Caco-2 (cell line): ENCODE measurements at regions not wholly inside any gene's neighbourhood (a gene's known extent, or its start where the extent isn't known, plus 50 kb on each side); places are given as distances from the start of the nearest gene placed in this dataset.

Experiments used
- BruUV-seq: library from RNA; stranded (reverse); fragments of 400-500 nt; replicated peaks from 2 replicates; lab custom pipeline; 2021; lab: Mats Ljungman, UMichigan
- CTCF ChIA-PET: fragments of 300-600 bp; sonication (Branson Sonifier 250); formaldehyde crosslinking; loops from one replicate; lab custom pipeline; 2022; ENCODE audit warnings: antibody characterized with exemption; lab: Charles Lee
- POLR2A ChIA-PET: fragments of 300-600 bp; sonication (Branson Sonifier 250); formaldehyde crosslinking; loops from one replicate; lab custom pipeline; 2022; ENCODE audit warnings: antibody characterized with exemption; lab: Charles Lee
- DNase-seq, 2 experiments: peaks; one replicate each; pipeline versions ENCODE4 v3.0.0 to v3.0.0-alpha.2; 2020 to 2022
- H3K27me3 ChIP-seq: replicated peaks from 2 replicates; pipeline ENCODE4 v1.6.0; 2011; ENCODE audit warnings: low read length; ENCODE audit not compliant: control insufficient read depth, insufficient read depth
- H3K36me3 ChIP-seq: 2 replicates; pipeline ENCODE4 v1.5.1; 2011; ENCODE audit warnings: low read length; ENCODE audit not compliant: control insufficient read depth, insufficient read depth
- H3K4me1 ChIP-seq: fragments of 250-450 bp; sonication (Bioruptor Pico); 2 replicates; pipeline ENCODE4 v1.5.1; 2020; ENCODE audit warnings: mild to moderate bottlenecking
- H3K4me3 ChIP-seq: 2 replicates; pipeline ENCODE4 v1.5.1; 2011; ENCODE audit warnings: low read depth, mild to moderate bottlenecking, control low read depth, low read length
- H3K9me3 ChIP-seq: fragments of 250-450 bp; sonication (Bioruptor Pico); 2 replicates; pipeline ENCODE4 v1.5.1; 2020; ENCODE audit warnings: mild to moderate bottlenecking, moderate library complexity
- H3K27ac Mint-ChIP-seq: one replicate; pipeline ENCODE4 v1.8.0; 2022; ENCODE audit warnings: mixed read lengths; ENCODE audit not compliant: unreplicated experiment
- H3K27me3 Mint-ChIP-seq: one replicate; pipeline ENCODE4 v1.8.0; 2022; ENCODE audit warnings: mixed read lengths; ENCODE audit not compliant: insufficient read depth, unreplicated experiment
- H3K36me3 Mint-ChIP-seq: one replicate; pipeline ENCODE4 v1.8.0; 2022; ENCODE audit warnings: mild to moderate bottlenecking, mixed read lengths; ENCODE audit not compliant: insufficient read depth, unreplicated experiment
- H3K4me1 Mint-ChIP-seq: one replicate; pipeline ENCODE4 v1.8.0; 2022; ENCODE audit warnings: low read depth, mixed read lengths; ENCODE audit not compliant: unreplicated experiment
- H3K4me3 Mint-ChIP-seq: one replicate; pipeline ENCODE4 v1.8.0; 2022; ENCODE audit warnings: mild to moderate bottlenecking, moderate library complexity, mixed read lengths; ENCODE audit not compliant: unreplicated experiment
- H3K9me3 Mint-ChIP-seq: one replicate; pipeline ENCODE4 v1.8.0; 2022; ENCODE audit warnings: mixed read lengths; ENCODE audit not compliant: unreplicated experiment
- CTCF ChIP-seq, 2 experiments: fragments of 200-600 bp in 1 of 2; IDR thresholded peaks; 1 replicate in 1 of 2; 2 replicates in 1 of 2; pipeline versions ENCODE4 v1.5.1 to v1.8.0; 2011 to 2022; ENCODE audit warnings: antibody characterized with exemption in 1 of 2, control low read depth in 1 of 2, inconsistent platforms in 1 of 2, low read depth in 1 of 2, low read length in 1 of 2, mild to moderate bottlenecking in 1 of 2, moderate library complexity in 1 of 2; ENCODE audit not compliant: insufficient read depth in 1 of 2, severe bottlenecking in 1 of 2, unreplicated experiment in 1 of 2
- intact Hi-C: fragments of 100-400 bp; cut with micrococcal nuclease; formaldehyde crosslinking; loops from one replicate; pipeline ENCODE4 v1.10.0; 2022; ENCODE audit not compliant: unreplicated experiment

GRCh38 chr13:29903996-29904395, 53.6 kb upstream of the UBL3 start:
- ChIA-PET POLR2A (no interaction called here), CTCF (no interaction called here)
- H3K27me3 Mint-ChIP-seq: no peaks in the 10 kb centered on the region
- H3K4me1 ChIP-seq: peaks cover 24% of the 10 kb centered on the region
- no peaks in the 10 kb centered on the region for H3K36me3 ChIP-seq
- H3K4me3 ChIP-seq: no peak overlapping the region
- no peak overlapping the region for H3K27ac Mint-ChIP-seq
- peaks cover 14% of the 10 kb centered on the region for H3K4me1 Mint-ChIP-seq
- H3K9me3 ChIP-seq: 0 out of 2 replicates have a peak, but pooled peaks cover 2% of the 10 kb centered on the region
- intact Hi-C loops: no loop called here
- H3K36me3 Mint-ChIP-seq: no peaks in the 10 kb centered on the region
- H3K27me3 ChIP-seq: no peaks in the 10 kb centered on the region
- BruUV-seq: no TSS peak
- no peak for TF ChIP-seq CTCF (IDR thresholded peaks at IDR 0.05; ENCODE audit: insufficient read depth in 1 of 2, low read depth in 1 of 2, low read length in 1 of 2, severe bottlenecking in 1 of 2, unreplicated experiment in 1 of 2)
- no peak for DNase-seq
- peaks cover 9% of the 10 kb centered on the region for H3K9me3 Mint-ChIP-seq
- no peak overlapping the region for H3K4me3 Mint-ChIP-seq

DNA sequence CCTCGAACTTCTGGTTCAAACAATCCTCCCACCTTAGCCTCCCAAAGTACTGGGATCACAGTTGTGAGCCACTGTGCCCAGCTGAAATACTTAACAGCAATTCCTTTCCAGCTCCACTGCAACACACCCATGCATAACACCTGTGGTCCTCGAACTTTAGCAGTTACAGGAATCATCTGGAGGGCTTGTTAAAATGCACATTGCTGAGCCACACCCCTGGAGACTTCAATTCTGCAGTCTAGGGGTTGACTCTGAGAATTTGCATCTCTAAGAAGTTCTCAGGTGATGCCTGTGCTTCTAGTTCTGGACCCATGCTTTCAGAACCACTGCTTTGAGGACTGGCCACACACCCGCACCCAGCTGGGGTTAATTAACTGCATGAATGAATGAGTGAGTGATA, 53.1 kb upstream of the UBL3 start:
- Mint-ChIP-seq H3K4me1 (peaks cover 14% of the 10 kb centered on the region), H3K4me3 (no peak overlapping the region), H3K9me3 (peaks cover 9% of the 10 kb centered on the region), H3K27me3 (no peaks in the 10 kb centered on the region), H3K27ac (no peak overlapping the region), H3K36me3 (no peaks in the 10 kb centered on the region)
- DNase-seq: no peak
- intact Hi-C loops: no loop called here
- 0 out of 2 replicates have a peak, but pooled peaks cover 2% of the 10 kb centered on the region for H3K9me3 ChIP-seq
- TF ChIP-seq CTCF (IDR thresholded peaks at IDR 0.05; ENCODE audit: insufficient read depth in 1 of 2, low read depth in 1 of 2, low read length in 1 of 2, severe bottlenecking in 1 of 2, unreplicated experiment in 1 of 2): no peak
- no peaks in the 10 kb centered on the region for H3K27me3 ChIP-seq
- CTCF ChIA-PET: no interaction called here
- POLR2A ChIA-PET: no interaction called here
- peaks cover 24% of the 10 kb centered on the region for H3K4me1 ChIP-seq
- no peak overlapping the region for H3K4me3 ChIP-seq
- H3K36me3 ChIP-seq: no peaks in the 10 kb centered on the region
- no TSS peak for BruUV-seq

DNA sequence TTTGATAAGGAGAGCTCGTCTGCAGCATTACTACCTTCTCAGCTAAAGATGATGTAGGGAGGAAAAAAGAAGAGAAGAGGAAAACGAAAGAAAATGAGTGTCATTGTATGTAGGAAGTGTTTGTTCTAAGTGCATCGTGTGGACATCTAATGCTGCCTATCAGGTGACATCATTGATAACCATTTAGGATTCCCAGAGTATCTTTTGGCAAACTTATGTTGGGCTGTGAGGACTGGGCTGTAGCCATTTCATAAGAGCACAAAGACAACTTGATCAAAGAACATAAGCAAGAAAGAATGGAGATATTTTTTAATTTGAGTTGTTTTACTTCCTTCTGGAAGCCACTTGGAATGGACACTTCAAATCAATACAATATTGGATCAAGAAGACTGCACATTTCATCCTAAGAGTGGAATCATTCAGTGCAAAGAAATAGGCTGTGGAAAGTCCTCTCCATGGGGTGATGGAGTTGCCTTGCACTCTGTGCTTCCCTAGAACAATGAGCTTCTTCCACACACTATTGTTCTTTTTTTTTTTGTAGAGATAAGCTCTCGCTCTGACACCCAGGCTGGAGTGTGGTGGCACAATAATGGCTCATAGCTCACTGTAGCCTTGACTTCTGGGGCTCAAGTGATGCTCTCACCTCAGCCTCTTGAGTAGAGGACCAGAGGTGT, 52.4 kb upstream of the UBL3 start:
- no peak overlapping the region for H3K4me3 Mint-ChIP-seq
- peaks cover 2% of the 10 kb centered on the region for H3K9me3 Mint-ChIP-seq
- TF ChIP-seq CTCF (IDR thresholded peaks at IDR 0.05; ENCODE audit: insufficient read depth in 1 of 2, low read depth in 1 of 2, low read length in 1 of 2, severe bottlenecking in 1 of 2, unreplicated experiment in 1 of 2): no peak
- Histone ChIP-seq H3K4me3 (no peak overlapping the region), H3K36me3 (no peaks in the 10 kb centered on the region), H3K4me1 (peaks cover 24% of the 10 kb centered on the region), H3K9me3 (0 out of 2 replicates have a peak, but pooled peaks cover 2% of the 10 kb centered on the region), H3K27me3 (no peaks in the 10 kb centered on the region)
- H3K27me3 Mint-ChIP-seq: no peaks in the 10 kb centered on the region
- CTCF ChIA-PET: interaction anchor here (1.4 kb wide), 1 partner anchor 21 kb away, joined by 5 read pairs; no protein-coding TSS in a partner anchor
- POLR2A ChIA-PET: no interaction called here
- peak overlapping the region; percentile 10 for H3K27ac Mint-ChIP-seq
- no peak for DNase-seq
- peaks cover 14% of the 10 kb centered on the region for H3K4me1 Mint-ChIP-seq
- intact Hi-C loops: no loop called here
- no peaks in the 10 kb centered on the region for H3K36me3 Mint-ChIP-seq
- BruUV-seq: no TSS peak
